WTC11 (cell line): ENCODE measurements at regions not wholly inside any gene's neighbourhood (a gene's known extent, or its start where the extent isn't known, plus 50 kb on each side); places are given as distances from the start of the nearest gene placed in this dataset.

ENCODE experiments used
- ATAC-seq: fragments of 200-7000 bp; cut with Tn5 transposase; 2 replicates; pipeline ENCODE4 v1.10.0; 2021; ENCODE audit warnings: mild to moderate bottlenecking, moderate library complexity
- CTCF ChIA-PET: fragments of 300-600 bp; sonication (Branson Sonifier 250); formaldehyde crosslinking; loops from one replicate; lab custom pipeline; 2021; ENCODE audit warnings: antibody characterized with exemption; lab: Charles Lee
- POLR2A ChIA-PET: fragments of 350-600 bp; sonication (Branson Sonifier 250); formaldehyde crosslinking; loops from one replicate; lab custom pipeline; 2021; ENCODE audit warnings: antibody characterized with exemption; lab: Charles Lee
- DNase-seq: peaks from one replicate; pipeline ENCODE4 v3.0.0; 2021; ENCODE audit warnings: low spot score
- H3K27ac Mint-ChIP-seq: 2 replicates; pipeline ENCODE4 v1.8.0; 2021; ENCODE audit warnings: mixed read lengths
- H3K27me3 Mint-ChIP-seq: 2 replicates; pipeline ENCODE4 v1.8.0; 2021; ENCODE audit warnings: low read depth, mild to moderate bottlenecking, moderate library complexity, mixed read lengths
- H3K36me3 Mint-ChIP-seq: 2 replicates; pipeline ENCODE4 v1.8.0; 2021; ENCODE audit warnings: mixed read lengths
- H3K4me1 Mint-ChIP-seq: 2 replicates; pipeline ENCODE4 v1.8.0; 2022; ENCODE audit warnings: mixed read lengths
- H3K4me3 Mint-ChIP-seq: 2 replicates; pipeline ENCODE4 v1.8.0; 2021; ENCODE audit warnings: mild to moderate bottlenecking, moderate library complexity, mixed read lengths
- H3K9me3 Mint-ChIP-seq: 2 replicates; pipeline ENCODE4 v1.8.0; 2021; ENCODE audit warnings: mixed read lengths
- CBFB ChIP-seq: sonication (generic); formaldehyde crosslinking; IDR thresholded peaks from 2 replicates; pipeline ENCODE4 v1.8.1; 2022; ENCODE audit warnings: mild to moderate bottlenecking, low read depth, missing genetic modification reagents
- CREM ChIP-seq: sonication (generic); formaldehyde crosslinking; IDR thresholded peaks from 2 replicates; pipeline ENCODE4 v1.8.1; 2022; ENCODE audit warnings: mild to moderate bottlenecking, missing genetic modification reagents, moderate library complexity
- ELF4 ChIP-seq: sonication (generic); formaldehyde crosslinking; IDR thresholded peaks from 2 replicates; pipeline ENCODE4 v1.8.1; 2022; ENCODE audit warnings: low read depth, mild to moderate bottlenecking, moderate library complexity, missing genetic modification reagents
- FOXP1 ChIP-seq: sonication (generic); formaldehyde crosslinking; IDR thresholded peaks from 2 replicates; pipeline ENCODE4 v1.8.0; 2022; ENCODE audit warnings: missing genetic modification reagents, mild to moderate bottlenecking, moderate library complexity, borderline replicate concordance
- HMGA2 ChIP-seq: fragments of 250-450 bp; sonication (Bioruptor Pico); IDR thresholded peaks from 2 replicates; pipeline ENCODE4 v1.4.0; 2021; ENCODE audit warnings: mild to moderate bottlenecking, moderate library complexity
- IRF2 ChIP-seq: sonication (generic); formaldehyde crosslinking; IDR thresholded peaks from 2 replicates; pipeline ENCODE4 v1.8.0; 2022; ENCODE audit warnings: low read depth, missing genetic modification reagents, borderline replicate concordance
- JUN ChIP-seq: sonication (generic); formaldehyde crosslinking; IDR thresholded peaks from 2 replicates; pipeline ENCODE4 v1.8.0; 2023; ENCODE audit warnings: mild to moderate bottlenecking, missing genetic modification reagents
- OVOL2 ChIP-seq: fragments of 250-450 bp; sonication (Bioruptor Pico); IDR thresholded peaks from 2 replicates; pipeline ENCODE4 v1.9.0; 2021; ENCODE audit warnings: mild to moderate bottlenecking, borderline replicate concordance
- SMAD4 ChIP-seq: sonication (generic); formaldehyde crosslinking; IDR thresholded peaks from 2 replicates; pipeline ENCODE4 v1.8.0; 2022; ENCODE audit warnings: mild to moderate bottlenecking, missing genetic modification reagents
- TEAD1 ChIP-seq: sonication (generic); formaldehyde crosslinking; IDR thresholded peaks from 2 replicates; pipeline ENCODE4 v1.8.0; 2022; ENCODE audit warnings: mild to moderate bottlenecking, missing genetic modification reagents
- TP53 ChIP-seq: sonication (generic); formaldehyde crosslinking; IDR thresholded peaks from 2 replicates; pipeline ENCODE4 v1.8.1; 2023; ENCODE audit warnings: mild to moderate bottlenecking, missing genetic modification reagents
- ZNF317 ChIP-seq: sonication (generic); formaldehyde crosslinking; IDR thresholded peaks from 2 replicates; pipeline ENCODE4 v1.8.1; 2023; ENCODE audit warnings: low read depth, mild to moderate bottlenecking, moderate library complexity, missing genetic modification reagents, borderline replicate concordance
- ZNF396 ChIP-seq: fragments of 250-450 bp; sonication (Bioruptor Pico); IDR thresholded peaks from 2 replicates; pipeline ENCODE4 v1.8.0; 2021; ENCODE audit warnings: mild to moderate bottlenecking, moderate library complexity, borderline replicate concordance
- ZNF416 ChIP-seq: fragments of 250-450 bp; sonication (Bioruptor Pico); IDR thresholded peaks from 2 replicates; pipeline ENCODE4 v1.9.0; 2021; ENCODE audit warnings: mild to moderate bottlenecking, inconsistent platforms
- TF ChIP-seq, protein P1 (sequence below): sonication (generic); formaldehyde crosslinking; IDR thresholded peaks from 2 replicates; pipeline ENCODE4 v1.8.1; 2023; ENCODE audit warnings: mild to moderate bottlenecking, missing genetic modification reagents, moderate library complexity
- TF ChIP-seq, protein P2 (sequence below): sonication (generic); formaldehyde crosslinking; IDR thresholded peaks from 2 replicates; pipeline ENCODE4 v1.8.0; 2022; ENCODE audit warnings: mild to moderate bottlenecking, missing genetic modification reagents
- TF ChIP-seq, protein P3 (sequence below): sonication (generic); formaldehyde crosslinking; IDR thresholded peaks from 2 replicates; pipeline ENCODE4 v1.8.0; 2022; ENCODE audit warnings: mild to moderate bottlenecking, missing genetic modification reagents
- TF ChIP-seq, protein P4 (sequence below): fragments of 250-450 bp; sonication (Bioruptor Pico); IDR thresholded peaks from 2 replicates; pipeline ENCODE4 v1.8.0; 2021; ENCODE audit warnings: mild to moderate bottlenecking
- TF ChIP-seq, protein P5 (sequence below): fragments of 250-450 bp; sonication (Bioruptor Pico); IDR thresholded peaks from 2 replicates; pipeline ENCODE4 v1.9.0; 2021; ENCODE audit warnings: mild to moderate bottlenecking
- TF ChIP-seq, protein P6 (sequence below): fragments of 250-450 bp; sonication (Bioruptor Pico); conservative IDR thresholded peaks from 2 replicates; pipeline ENCODE4 v1.9.0; 2021; ENCODE audit warnings: mild to moderate bottlenecking

DNA sequence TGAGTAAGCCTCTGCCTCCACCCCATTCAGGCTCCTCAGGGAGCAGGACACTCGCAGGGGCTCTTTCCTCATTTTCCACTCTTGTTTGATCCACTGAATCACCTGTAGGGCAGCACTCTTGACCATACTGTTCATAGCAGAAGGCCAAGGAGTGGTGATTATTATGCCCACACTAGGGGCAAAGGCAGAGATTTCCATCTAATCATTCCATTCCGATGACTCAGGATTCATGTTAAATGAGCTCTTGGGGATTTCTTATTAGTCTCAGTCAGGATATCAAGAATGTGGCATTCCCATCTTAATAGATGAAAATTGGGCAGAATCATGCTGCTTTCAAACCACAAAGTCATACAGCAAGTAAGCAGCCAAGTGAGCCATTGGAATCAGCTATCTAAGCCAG is 101.9 kb upstream of the MOCS1 start:
- H3K36me3 Mint-ChIP-seq, result no peaks in the 10 kb centered on the region
- no peak for ATAC-seq
- peaks cover 20% of the 10 kb centered on the region for H3K4me1 Mint-ChIP-seq
- no peaks in the 10 kb centered on the region; the same call in 1 of the 2 replicates for H3K27me3 Mint-ChIP-seq
- POLR2A ChIA-PET, result no interaction called here
- CTCF ChIA-PET, result no interaction called here
- H3K27ac Mint-ChIP-seq, result no peak overlapping the region
- H3K9me3 Mint-ChIP-seq, result peaks cover 4% of the 10 kb centered on the region; the same call in 1 of the 2 replicates
- TF ChIP-seq ZNF317 (no peak), IRF2 (CRISPR knock-in tag) (no peak), TP53 (CRISPR knock-in tag) (no peak), HMGA2 (CRISPR knock-in tag) (no peak), ZNF396 (no peak), ZNF416 (CRISPR knock-in tag) (no peak), FOXP1 (CRISPR knock-in tag) (no peak), SMAD4 (CRISPR knock-in tag) (no peak), TEAD1 (CRISPR knock-in tag) (no peak), OVOL2 (no peak), ELF4 (no peak)
- TF ChIP-seq, protein P1, sequence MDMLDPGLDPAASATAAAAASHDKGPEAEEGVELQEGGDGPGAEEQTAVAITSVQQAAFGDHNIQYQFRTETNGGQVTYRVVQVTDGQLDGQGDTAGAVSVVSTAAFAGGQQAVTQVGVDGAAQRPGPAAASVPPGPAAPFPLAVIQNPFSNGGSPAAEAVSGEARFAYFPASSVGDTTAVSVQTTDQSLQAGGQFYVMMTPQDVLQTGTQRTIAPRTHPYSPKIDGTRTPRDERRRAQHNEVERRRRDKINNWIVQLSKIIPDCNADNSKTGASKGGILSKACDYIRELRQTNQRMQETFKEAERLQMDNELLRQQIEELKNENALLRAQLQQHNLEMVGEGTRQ (CRISPR knock-in tag), result no peak
- TF ChIP-seq, protein P2, sequence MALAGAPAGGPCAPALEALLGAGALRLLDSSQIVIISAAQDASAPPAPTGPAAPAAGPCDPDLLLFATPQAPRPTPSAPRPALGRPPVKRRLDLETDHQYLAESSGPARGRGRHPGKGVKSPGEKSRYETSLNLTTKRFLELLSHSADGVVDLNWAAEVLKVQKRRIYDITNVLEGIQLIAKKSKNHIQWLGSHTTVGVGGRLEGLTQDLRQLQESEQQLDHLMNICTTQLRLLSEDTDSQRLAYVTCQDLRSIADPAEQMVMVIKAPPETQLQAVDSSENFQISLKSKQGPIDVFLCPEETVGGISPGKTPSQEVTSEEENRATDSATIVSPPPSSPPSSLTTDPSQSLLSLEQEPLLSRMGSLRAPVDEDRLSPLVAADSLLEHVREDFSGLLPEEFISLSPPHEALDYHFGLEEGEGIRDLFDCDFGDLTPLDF (CRISPR knock-in tag), result no peak
- no peak overlapping the region for H3K4me3 Mint-ChIP-seq
- no peak for DNase-seq

DNA sequence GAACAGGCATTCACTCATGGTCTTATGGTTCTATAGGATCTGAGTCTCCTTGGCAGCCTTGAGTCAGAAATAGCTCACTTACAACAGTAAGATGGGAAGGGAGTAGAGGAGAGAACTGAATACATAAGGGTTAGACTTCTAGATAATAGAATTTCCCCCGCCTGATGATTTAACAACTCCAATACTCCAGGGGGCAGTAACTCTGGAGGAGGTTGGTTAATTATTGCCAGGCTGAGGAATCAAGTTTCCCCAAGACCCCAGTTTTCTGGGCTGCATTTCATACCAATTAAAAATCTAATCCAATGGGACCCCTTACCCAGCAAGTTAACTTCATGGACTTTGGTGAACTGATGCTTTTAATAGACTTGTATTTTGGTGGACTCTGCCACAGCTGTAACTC is 94.2 kb upstream of the MOCS1 start:
- peaks cover 4% of the 10 kb centered on the region; the same call in 1 of the 2 replicates for H3K4me1 Mint-ChIP-seq
- TF ChIP-seq, protein P3, sequence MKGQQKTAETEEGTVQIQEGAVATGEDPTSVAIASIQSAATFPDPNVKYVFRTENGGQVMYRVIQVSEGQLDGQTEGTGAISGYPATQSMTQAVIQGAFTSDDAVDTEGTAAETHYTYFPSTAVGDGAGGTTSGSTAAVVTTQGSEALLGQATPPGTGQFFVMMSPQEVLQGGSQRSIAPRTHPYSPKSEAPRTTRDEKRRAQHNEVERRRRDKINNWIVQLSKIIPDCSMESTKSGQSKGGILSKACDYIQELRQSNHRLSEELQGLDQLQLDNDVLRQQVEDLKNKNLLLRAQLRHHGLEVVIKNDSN (CRISPR knock-in tag), result no peak
- TF ChIP-seq, protein P4, sequence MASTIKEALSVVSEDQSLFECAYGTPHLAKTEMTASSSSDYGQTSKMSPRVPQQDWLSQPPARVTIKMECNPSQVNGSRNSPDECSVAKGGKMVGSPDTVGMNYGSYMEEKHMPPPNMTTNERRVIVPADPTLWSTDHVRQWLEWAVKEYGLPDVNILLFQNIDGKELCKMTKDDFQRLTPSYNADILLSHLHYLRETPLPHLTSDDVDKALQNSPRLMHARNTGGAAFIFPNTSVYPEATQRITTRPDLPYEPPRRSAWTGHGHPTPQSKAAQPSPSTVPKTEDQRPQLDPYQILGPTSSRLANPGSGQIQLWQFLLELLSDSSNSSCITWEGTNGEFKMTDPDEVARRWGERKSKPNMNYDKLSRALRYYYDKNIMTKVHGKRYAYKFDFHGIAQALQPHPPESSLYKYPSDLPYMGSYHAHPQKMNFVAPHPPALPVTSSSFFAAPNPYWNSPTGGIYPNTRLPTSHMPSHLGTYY (CRISPR knock-in tag), result no peak
- DNase-seq (no peak), ATAC-seq (no peak)
- peaks cover 9% of the 10 kb centered on the region; the same call in 1 of the 2 replicates for H3K9me3 Mint-ChIP-seq
- H3K27ac Mint-ChIP-seq, result no peak overlapping the region
- H3K4me3 Mint-ChIP-seq, result no peak overlapping the region
- H3K27me3 Mint-ChIP-seq, result no peaks in the 10 kb centered on the region
- ChIA-PET CTCF (no interaction called here), POLR2A (no interaction called here)
- H3K36me3 Mint-ChIP-seq, result no peaks in the 10 kb centered on the region

DNA sequence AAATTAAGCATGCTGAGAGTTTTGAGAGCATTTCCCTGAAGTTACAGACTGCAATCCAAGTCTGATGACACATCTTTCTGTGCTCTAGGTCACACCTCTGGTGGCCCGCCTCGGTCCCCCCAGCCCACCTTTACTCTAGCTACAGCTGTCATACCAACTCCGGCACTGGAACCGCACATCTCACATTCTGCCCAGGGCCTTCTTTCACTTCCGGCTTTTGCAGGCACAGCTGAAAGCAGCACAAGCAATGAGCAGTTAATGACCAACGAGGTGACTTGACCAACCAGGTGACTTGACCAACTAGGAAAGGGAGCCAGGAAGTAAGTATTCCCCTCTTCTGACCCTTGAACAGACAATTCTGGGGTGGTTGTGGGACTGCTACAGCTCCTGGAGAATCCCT is 88.6 kb upstream of the MOCS1 start:
- H3K9me3 Mint-ChIP-seq, result peaks cover 23% of the 10 kb centered on the region
- no peaks in the 10 kb centered on the region for H3K36me3 Mint-ChIP-seq
- ChIA-PET CTCF (no interaction called here), POLR2A (no interaction called here)
- no peak overlapping the region for H3K27ac Mint-ChIP-seq
- no peaks in the 10 kb centered on the region; the same call in 1 of the 2 replicates for H3K27me3 Mint-ChIP-seq
- peaks cover 13% of the 10 kb centered on the region for H3K4me1 Mint-ChIP-seq
- no peak for DNase-seq
- H3K4me3 Mint-ChIP-seq, result no peak overlapping the region
- TF ChIP-seq JUN (CRISPR knock-in tag), result no peak
- TF ChIP-seq CBFB (CRISPR knock-in tag), result no peak
- TF ChIP-seq, protein P5, sequence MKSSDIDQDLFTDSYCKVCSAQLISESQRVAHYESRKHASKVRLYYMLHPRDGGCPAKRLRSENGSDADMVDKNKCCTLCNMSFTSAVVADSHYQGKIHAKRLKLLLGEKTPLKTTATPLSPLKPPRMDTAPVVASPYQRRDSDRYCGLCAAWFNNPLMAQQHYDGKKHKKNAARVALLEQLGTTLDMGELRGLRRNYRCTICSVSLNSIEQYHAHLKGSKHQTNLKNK (CRISPR knock-in tag), result no peak
- TF ChIP-seq, protein P2 (CRISPR knock-in tag), result no peak
- TF ChIP-seq, protein P6, sequence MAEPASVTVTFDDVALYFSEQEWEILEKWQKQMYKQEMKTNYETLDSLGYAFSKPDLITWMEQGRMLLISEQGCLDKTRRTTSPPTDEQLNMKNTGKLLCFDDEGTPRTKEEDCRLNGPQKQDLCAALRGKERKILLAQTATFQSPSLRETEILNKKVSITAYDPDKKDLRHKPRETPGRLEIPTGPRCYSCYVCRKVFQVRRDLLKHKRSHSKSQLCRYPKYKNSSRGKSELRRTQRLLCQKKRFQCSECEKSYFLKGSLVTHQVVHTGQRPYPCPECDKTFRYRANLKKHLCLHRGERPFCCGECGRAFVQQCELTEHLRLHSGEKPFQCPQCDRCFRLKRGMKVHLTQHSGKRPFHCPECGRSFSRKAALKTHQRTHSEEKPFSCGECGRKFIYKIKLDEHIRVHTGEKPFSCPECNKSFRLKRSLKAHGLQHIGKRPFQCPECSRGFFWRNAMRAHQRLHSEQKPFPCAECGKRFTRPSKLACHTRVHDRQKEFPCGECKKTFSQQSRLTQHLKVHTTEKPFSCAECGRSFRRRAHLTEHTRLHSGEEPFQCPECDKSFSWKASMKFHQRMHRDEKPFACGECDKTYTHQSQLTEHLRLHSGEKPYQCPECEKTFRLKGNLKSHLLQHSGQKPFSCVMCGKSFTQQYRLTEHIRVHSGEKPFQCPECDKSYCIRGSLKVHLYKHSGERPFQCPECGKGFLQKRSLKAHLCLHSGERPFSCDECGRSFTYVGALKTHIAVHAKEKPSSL (CRISPR knock-in tag), result no peak
- TF ChIP-seq CREM (CRISPR knock-in tag), result no peak
- no peak for ATAC-seq
